ENCODE measurements at regions not wholly inside any gene's neighbourhood (a gene's known extent, or its start where the extent isn't known, plus 50 kb on each side); places are given as distances from the start of the nearest gene placed in this dataset.

- TF ChIP-seq OSR1 (CRISPR knock-in tag; IDR thresholded peaks at IDR 0.05) (no peak), ESRRG (CRISPR knock-in tag; IDR thresholded peaks at IDR 0.05) (no peak), ZFP3 (CRISPR knock-in tag; IDR thresholded peaks at IDR 0.05) (no peak), POU6F1 (CRISPR knock-in tag; IDR thresholded peaks at IDR 0.05; ENCODE audit: borderline replicate concordance, low read depth) (no peak)
- no peak for ATAC-seq
These were observed 1005.6 kb downstream of the TBC1D22A start for GRCh38 chr22:47768027-47768426.

GRCh38 chr22:47767403-47767802 lies 1005.0 kb downstream of the TBC1D22A start:
- ATAC-seq, result no peak
- TF ChIP-seq CSRNP3 (CRISPR knock-in tag; IDR thresholded peaks at IDR 0.05) (no peak), TSHZ2 (CRISPR knock-in tag; IDR thresholded peaks at IDR 0.05) (no peak), ISL1 (CRISPR knock-in tag; IDR thresholded peaks at IDR 0.05) (no peak), ZFP3 (CRISPR knock-in tag; IDR thresholded peaks at IDR 0.05) (no peak), ZNF8 (CRISPR knock-in tag; IDR thresholded peaks at IDR 0.05) (no peak), ZNF565 (CRISPR knock-in tag; conservative IDR thresholded peaks at IDR 0.05; ENCODE audit: low read depth) (no peak), ZFP30 (CRISPR knock-in tag; IDR thresholded peaks at IDR 0.05) (no peak), GLIS3 (CRISPR knock-in tag; IDR thresholded peaks at IDR 0.05) (no peak), ZNF70 (CRISPR knock-in tag; IDR thresholded peaks at IDR 0.05) (no peak), ZC3H10 (CRISPR knock-in tag; IDR thresholded peaks at IDR 0.05) (no peak), RARB (CRISPR knock-in tag; IDR thresholded peaks at IDR 0.05) (no peak), SNAI2 (CRISPR knock-in tag; IDR thresholded peaks at IDR 0.05) (no peak), TOX (CRISPR knock-in tag; IDR thresholded peaks at IDR 0.05; ENCODE audit: borderline replicate concordance) (no peak), BACH2 (CRISPR knock-in tag; IDR thresholded peaks at IDR 0.05; ENCODE audit: borderline replicate concordance) (no peak)

- TF ChIP-seq ZC3H10 (CRISPR knock-in tag; IDR thresholded peaks at IDR 0.05), result no peak
- TF ChIP-seq GLIS3 (CRISPR knock-in tag; IDR thresholded peaks at IDR 0.05), result no peak
- no peak for TF ChIP-seq SNAI2 (CRISPR knock-in tag; IDR thresholded peaks at IDR 0.05)
- no peak for TF ChIP-seq ISL1 (CRISPR knock-in tag; IDR thresholded peaks at IDR 0.05)
- TF ChIP-seq ZNF565 (CRISPR knock-in tag; conservative IDR thresholded peaks at IDR 0.05; ENCODE audit: low read depth), result no peak
- no peak for TF ChIP-seq TOX (CRISPR knock-in tag; IDR thresholded peaks at IDR 0.05; ENCODE audit: borderline replicate concordance)
- TF ChIP-seq POU6F1 (CRISPR knock-in tag; IDR thresholded peaks at IDR 0.05; ENCODE audit: borderline replicate concordance, low read depth), result no peak
- no peak for ATAC-seq
These were observed 1003.3 kb downstream of the TBC1D22A start for GRCh38 chr22:47765757-47766156.

- no peak for ATAC-seq
- no peak for TF ChIP-seq GLIS3 (CRISPR knock-in tag; IDR thresholded peaks at IDR 0.05)
- no peak for TF ChIP-seq ZFP30 (CRISPR knock-in tag; IDR thresholded peaks at IDR 0.05)
- TF ChIP-seq TOX (CRISPR knock-in tag; IDR thresholded peaks at IDR 0.05; ENCODE audit: borderline replicate concordance), result no peak
- no peak for TF ChIP-seq CSRNP3 (CRISPR knock-in tag; IDR thresholded peaks at IDR 0.05)
- no peak for TF ChIP-seq TCF4 (CRISPR knock-in tag; IDR thresholded peaks at IDR 0.05; ENCODE audit: borderline replicate concordance)
- TF ChIP-seq RARB (CRISPR knock-in tag; IDR thresholded peaks at IDR 0.05), result no peak
- no peak for TF ChIP-seq ZNF70 (CRISPR knock-in tag; IDR thresholded peaks at IDR 0.05)
- TF ChIP-seq BACH2 (CRISPR knock-in tag; IDR thresholded peaks at IDR 0.05; ENCODE audit: borderline replicate concordance), result no peak
- TF ChIP-seq ARNTL (CRISPR knock-in tag; IDR thresholded peaks at IDR 0.05; ENCODE audit: borderline replicate concordance, low read depth), result no peak
- TF ChIP-seq ZNF8 (CRISPR knock-in tag; IDR thresholded peaks at IDR 0.05), result no peak
- TF ChIP-seq ESRRG (CRISPR knock-in tag; IDR thresholded peaks at IDR 0.05), result no peak
- TF ChIP-seq CREB5 (CRISPR knock-in tag; IDR thresholded peaks at IDR 0.05; ENCODE audit: low read depth), result no peak
- no peak for TF ChIP-seq PATZ1 (CRISPR knock-in tag; IDR thresholded peaks at IDR 0.05; ENCODE audit: borderline replicate concordance)
- TF ChIP-seq ZC3H10 (CRISPR knock-in tag; IDR thresholded peaks at IDR 0.05), result no peak
These were observed 999.7 kb downstream of the TBC1D22A start for GRCh38 chr22:47762141-47762540.

All from SK-N-SH treated with all-trans-retinoic acid at 6 μM for 48 hours (cell line).